GM20000 (cell line): ENCODE measurements at regions not wholly inside any gene's neighbourhood (a gene's known extent, or its start where the extent isn't known, plus 50 kb on each side); places are given as distances from the start of the nearest gene placed in this dataset.

Experiments used
- DNase-seq: peaks from one replicate; pipeline ENCODE4 v3.0.0; 2012; ENCODE audit warnings: low spot score
- CTCF ChIP-seq: IDR thresholded peaks from 2 replicates; pipeline ENCODE4 v1.5.1; 2012; ENCODE audit warnings: mild to moderate bottlenecking, control low read depth; ENCODE audit errors: extremely low read depth, missing control alignments

GRCh38 chr14:82055515-82056115, 522.0 kb upstream of the SEL1L start:
- DNase-seq: peak; percentile 11
- TF ChIP-seq CTCF: no peak

GRCh38 chr14:82060219-82060618, 526.6 kb upstream of the SEL1L start:
- TF ChIP-seq CTCF: no peak
- no peak for DNase-seq

GRCh38 chr14:82067221-82067875, 533.7 kb upstream of the SEL1L start:
- TF ChIP-seq CTCF: no peak
- no peak for DNase-seq

- DNase-seq: no peak
- TF ChIP-seq CTCF: no peak
Observed at GRCh38 chr14:82070040-82070439, 536.4 kb upstream of the SEL1L start.

GRCh38 chr14:82070753-82071152, 537.1 kb upstream of the SEL1L start:
- no peak for TF ChIP-seq CTCF
- no peak for DNase-seq

GRCh38 chr14:82073547-82073946, 539.9 kb upstream of the SEL1L start:
- no peak for TF ChIP-seq CTCF
- DNase-seq: no peak

GRCh38 chr14:82075566-82075965, 541.9 kb upstream of the SEL1L start:
- DNase-seq: peak; percentile 17
- TF ChIP-seq CTCF: no peak
